GM08714 (cell line): ENCODE measurements at regions not wholly inside any gene's neighbourhood (a gene's known extent, or its start where the extent isn't known, plus 50 kb on each side); places are given as distances from the start of the nearest gene placed in this dataset.

Experiments used
- H3K4me3 ChIP-seq: fragments of 200-500 bp; sonication (Bioruptor generic); 2 replicates; pipeline ENCODE4 v1.5.1; 2014; ENCODE audit warnings: mild to moderate bottlenecking, low read length, inconsistent platforms
- ZNF274 ChIP-seq: IDR thresholded peaks from 2 replicates; pipeline ENCODE4 v1.6.1; 2012; ENCODE audit warnings: mild to moderate bottlenecking, low read depth, low read length

DNA sequence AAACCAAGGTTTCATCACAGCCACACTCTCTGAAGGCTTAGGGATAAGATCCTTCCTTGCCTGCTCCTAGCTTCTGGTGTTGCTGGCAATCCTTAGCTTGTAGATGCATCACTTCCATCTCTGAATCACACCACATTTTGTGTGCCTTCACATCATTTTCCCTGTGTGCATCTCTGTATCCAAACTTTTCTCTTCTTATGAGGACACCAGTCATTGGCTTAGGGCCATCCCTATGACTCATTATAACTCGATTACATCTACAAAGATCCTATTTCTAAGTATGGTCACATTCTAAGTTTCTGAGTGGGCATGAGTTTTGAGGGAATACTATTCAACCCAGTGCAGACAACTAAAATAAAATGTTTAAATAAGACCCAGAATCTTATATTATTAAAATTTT lies 121.7 kb downstream of the C7orf25 start:
- TF ChIP-seq ZNF274: no peak
- no peak overlapping the region for H3K4me3 ChIP-seq

DNA sequence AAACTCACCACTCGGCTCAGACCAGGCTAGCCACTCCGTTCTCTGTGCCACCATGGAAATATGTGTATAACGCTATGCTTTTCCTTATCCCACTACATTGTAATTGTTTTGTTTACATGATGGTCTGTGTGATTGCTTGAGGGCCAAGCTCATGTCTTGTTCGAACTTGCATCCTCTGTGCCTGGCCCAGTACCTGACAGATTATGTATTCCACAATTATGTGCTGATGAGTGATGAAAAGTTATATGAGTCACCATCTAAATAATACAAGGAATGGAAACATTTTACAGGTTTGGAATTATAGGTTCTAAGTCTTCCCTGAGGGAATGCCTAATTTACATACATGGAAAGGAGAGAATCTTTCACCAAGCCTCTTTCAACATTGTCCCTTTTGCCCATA lies 137.4 kb downstream of the C7orf25 start:
- no peak overlapping the region for H3K4me3 ChIP-seq
- TF ChIP-seq ZNF274: no peak

DNA sequence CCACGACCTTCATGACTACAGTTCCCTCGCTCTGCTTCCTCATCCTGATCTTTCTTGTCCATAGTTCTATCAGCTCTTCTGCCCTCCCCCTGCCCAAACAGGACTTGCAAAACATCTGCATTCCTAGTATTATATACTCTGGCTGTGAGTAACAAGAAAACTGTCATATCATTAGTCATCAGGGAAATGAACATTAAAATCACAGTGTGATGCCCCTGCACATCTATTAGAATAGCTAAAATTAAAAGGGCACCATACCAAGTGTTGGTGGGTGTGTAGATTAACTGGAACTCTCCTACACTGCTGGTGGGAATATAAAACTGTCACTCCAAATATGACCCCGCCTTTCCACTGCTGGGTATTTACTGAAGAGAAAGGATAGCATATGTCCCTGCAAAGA lies 141.8 kb downstream of the C7orf25 start:
- no peak for TF ChIP-seq ZNF274

DNA sequence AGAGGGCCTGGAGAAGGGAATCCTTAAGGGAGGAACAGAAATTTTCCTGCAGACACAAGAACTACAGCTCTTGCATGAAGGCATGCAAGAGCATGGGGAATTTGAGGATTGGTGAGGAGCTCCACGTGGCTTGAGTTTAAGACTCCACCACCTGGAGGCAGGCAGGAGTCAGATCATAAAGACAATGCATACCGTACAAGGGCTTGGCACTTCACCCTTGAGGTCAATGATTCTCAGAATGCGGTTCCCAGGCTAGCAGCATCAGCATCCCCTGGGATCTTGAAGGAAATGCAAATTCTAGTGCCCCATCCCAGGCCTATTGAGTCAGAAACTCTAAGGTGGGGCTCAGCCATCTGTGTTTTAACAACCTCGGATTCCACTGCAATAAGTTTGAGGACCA lies 143.8 kb downstream of the C7orf25 start:
- no peak overlapping the region for H3K4me3 ChIP-seq
- no peak for TF ChIP-seq ZNF274

More for the DNA sequence above, 141.8 kb downstream of the C7orf25 start:
- no peak overlapping the region for H3K4me3 ChIP-seq

DNA sequence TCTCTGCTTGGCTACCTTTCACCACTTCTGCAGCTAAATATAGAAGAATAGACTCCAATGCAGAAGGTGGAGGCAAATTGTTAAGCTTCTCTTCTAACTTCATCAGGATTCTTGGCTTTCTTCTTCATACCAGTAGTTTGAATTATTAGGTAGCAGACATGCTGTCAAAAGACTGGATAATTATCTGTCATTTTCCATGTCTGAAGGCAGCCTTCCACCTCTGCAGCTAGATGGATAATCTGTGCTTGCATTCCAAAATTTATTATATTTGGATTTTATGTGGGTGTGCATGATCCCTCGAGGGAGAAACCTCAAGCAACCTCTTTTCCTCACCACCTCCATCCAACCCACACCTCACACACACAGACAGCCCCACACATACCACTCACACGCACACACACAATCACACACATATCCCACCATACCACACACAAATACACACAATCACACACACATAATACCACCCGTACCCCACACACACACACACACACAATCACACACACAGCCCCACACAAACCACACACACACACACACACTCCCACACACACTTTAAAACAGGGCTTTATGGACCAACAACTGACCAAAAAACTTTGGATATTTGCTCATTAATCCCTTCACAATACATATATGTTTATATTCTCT lies 145.0 kb downstream of the C7orf25 start:
- TF ChIP-seq ZNF274: no peak
- H3K4me3 ChIP-seq: no peak overlapping the region

DNA sequence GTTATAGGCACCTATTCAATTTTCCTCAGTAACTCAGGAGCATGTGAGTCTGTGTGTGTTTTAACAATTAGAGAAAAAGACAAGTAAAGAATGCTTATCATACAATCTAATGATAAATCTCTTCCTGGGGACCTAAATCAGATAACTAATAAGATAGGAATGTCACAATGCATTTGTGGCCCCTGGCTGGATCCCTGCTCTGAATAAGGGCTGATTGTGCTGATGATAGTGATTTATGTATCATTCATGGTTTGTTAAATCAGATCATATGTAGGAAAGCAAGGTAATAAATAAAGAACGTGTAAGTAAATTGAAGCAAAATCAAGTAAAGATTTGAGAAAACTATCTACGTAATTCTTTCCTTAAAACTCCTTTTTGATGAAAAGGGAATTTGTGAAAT lies 145.9 kb downstream of the C7orf25 start:
- H3K4me3 ChIP-seq: no peak overlapping the region
- no peak for TF ChIP-seq ZNF274

DNA sequence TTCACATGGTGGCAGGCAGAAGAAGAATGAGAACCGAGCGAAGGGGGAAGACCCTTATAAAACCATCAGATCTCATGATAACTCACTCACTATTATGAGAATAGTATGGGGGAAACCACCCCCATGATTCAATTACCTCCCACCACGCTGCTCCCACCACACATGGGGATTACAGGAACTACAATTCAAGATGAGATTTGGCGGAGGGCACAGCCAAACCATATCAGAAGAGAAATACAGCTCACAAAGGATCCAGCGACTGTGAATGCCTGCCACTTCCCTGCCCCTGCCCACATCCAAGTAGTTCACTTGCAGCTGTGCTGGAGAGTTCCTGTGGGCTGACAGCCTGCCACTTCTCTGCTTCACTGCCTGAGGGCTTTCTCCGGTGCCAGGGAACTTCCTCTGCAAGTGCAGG lies 148.7 kb downstream of the C7orf25 start:
- H3K4me3 ChIP-seq: no peak overlapping the region
- TF ChIP-seq ZNF274: no peak

DNA sequence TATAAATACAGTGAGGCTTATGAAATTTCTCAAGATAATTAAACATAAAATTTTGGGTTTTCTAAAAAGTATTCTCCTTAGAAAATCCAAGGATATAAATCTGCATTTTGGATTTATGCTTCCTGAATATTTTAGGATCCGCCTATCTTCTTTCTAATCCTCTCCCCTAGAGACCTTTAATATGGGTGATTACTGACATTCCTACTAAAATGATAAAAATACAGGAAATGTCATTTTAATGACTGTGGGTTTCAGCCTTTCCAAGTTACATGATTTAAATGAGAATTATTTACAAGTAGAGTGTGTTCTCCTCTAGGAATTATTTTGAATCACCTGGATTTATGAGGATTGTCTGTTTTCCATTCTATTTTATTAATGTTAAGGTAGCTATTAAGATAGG lies 150.4 kb downstream of the C7orf25 start:
- TF ChIP-seq ZNF274: no peak
- no peak overlapping the region for H3K4me3 ChIP-seq

DNA sequence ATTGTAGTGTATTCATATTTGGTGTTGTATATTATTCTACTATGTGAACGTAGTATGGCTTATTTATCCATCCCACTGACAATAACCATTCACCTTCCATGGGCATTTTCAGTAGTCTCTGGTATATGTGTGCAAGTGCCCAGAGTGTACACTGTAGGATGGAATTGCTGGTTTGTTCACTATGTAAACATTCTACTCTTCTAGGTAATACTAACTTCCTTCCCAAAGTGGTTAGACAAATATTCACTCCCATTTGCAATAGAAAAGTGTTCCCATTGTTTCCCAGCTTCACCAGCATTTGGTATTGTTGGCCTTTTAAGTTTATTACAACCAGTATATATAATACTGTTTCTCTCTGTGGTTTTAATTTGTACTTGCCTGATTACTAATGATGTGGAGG lies 153.7 kb downstream of the C7orf25 start:
- no peak overlapping the region for H3K4me3 ChIP-seq
- TF ChIP-seq ZNF274: no peak

DNA sequence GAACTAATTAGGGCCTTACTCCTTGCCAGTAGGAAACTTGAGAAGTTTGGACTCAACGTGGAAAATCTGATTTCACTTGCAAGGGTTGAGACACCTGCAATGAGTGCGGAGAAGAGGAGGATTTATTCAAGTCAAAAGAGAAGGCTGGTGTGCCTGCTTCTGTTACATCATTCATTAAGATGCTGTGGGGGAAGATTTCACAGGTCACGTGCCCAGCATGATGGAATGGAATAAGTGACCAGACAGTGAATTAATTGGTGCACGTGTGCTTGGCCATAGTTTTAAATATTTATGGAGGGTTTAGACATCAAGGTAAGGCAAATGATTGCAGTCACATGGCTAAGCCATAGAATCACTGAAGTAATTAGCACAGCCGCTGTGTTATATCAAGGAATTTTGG lies 155.0 kb downstream of the C7orf25 start:
- no peak for TF ChIP-seq ZNF274
- no peak overlapping the region for H3K4me3 ChIP-seq

DNA sequence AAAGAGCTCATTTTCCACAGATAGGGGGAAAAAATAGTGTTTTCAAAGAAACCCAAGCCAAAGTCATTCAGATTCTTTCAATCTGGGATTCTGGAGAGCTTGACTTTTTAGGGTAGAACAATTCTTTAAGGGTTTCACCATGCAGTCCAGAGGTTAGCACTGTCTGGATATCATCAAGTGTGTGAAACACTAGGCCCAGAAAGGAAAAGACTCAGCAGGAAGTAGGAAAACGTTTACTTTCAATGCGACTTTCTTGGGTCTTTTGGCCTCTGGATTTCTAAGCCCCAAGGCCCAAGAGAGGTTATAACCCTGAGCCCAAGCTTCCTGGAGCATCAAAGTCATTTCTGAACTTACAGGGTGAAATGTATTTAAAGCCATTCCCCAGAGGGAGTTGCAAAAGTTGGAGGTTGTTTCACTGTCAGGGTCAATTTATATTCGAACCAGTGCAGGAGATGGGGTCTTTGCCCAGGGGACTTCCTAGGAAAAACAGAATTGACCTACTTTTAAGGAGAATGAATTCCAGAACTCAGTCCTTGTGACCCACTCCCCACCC lies 158.0 kb downstream of the C7orf25 start:
- no peak for TF ChIP-seq ZNF274
- H3K4me3 ChIP-seq: no peak overlapping the region

DNA sequence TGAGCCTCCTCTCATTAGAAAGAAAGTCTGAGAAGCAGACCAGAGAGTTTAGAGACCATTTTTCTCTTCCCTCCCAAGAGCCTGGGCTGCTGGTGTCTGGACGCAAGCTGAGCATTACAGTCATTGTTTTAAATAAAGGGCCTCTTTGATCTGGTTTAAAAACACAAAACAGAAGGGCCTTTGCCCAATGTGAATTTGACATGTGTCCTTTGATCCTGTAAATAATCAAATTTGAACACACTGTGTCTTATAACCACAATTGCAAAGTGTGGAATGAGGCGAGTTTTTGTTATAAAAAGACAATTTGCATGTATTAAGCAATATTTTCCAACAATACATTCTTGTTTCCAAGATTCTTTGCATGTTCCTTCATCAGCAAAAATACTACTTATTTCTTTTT lies 158.5 kb downstream of the C7orf25 start:
- no peak overlapping the region for H3K4me3 ChIP-seq
- TF ChIP-seq ZNF274: no peak

DNA sequence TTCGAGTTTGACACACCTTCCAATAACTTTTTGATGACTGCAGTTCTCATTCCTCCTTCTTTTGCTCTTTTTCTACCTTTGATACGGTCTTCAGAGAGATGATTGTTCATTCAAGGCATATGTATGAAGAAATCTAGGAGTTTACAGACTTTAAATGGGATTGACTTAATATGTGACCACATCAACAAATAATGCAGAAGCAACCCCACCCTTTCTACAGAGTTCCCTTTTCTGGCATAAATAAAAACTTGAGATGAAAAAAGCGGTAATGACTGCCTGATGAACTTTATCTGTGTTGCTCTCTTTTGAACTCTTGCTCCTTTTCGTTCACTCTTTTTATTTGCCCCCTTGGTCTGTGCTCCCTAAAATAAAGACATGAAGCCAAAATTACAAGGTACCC lies 161.7 kb downstream of the C7orf25 start:
- no peak overlapping the region for H3K4me3 ChIP-seq
- TF ChIP-seq ZNF274: no peak

DNA sequence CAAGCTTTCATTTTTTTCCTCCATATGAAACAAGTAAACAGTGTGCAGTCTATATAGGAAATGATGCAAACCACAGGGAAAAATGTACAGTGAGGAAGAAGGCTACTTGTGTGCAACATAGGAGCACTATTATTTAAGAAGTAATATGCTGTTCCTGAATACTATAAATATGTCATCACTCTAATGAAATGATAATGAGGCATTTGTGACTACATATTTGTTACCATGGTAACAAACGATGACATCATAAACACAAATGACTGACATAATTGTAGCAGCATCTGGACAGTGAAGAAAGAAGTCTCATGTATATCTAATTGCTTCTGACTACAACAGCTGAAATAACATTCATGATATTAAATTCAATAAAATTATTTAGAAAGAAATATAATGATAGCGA lies 164.8 kb downstream of the C7orf25 start:
- no peak overlapping the region for H3K4me3 ChIP-seq
- TF ChIP-seq ZNF274: no peak

DNA sequence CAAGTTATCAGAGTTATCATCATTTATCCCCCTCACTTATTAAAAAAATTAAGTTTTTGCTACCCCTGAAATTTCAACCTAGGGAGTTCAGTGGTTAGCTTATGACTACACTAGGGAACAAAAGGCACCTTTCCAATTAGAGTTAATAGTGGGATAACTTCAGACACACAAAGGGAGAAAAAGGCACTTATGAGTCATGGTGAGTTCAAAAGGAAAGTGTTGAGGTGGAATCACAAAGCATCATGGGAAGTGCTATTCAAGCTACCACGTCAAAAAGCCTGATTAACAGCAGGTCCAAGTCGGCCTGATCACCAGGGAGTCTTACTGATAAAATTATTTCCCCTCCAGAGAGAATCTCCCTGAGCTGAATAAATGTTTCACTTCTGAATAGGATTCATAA lies 165.7 kb downstream of the C7orf25 start:
- TF ChIP-seq ZNF274: no peak
- no peak overlapping the region for H3K4me3 ChIP-seq

DNA sequence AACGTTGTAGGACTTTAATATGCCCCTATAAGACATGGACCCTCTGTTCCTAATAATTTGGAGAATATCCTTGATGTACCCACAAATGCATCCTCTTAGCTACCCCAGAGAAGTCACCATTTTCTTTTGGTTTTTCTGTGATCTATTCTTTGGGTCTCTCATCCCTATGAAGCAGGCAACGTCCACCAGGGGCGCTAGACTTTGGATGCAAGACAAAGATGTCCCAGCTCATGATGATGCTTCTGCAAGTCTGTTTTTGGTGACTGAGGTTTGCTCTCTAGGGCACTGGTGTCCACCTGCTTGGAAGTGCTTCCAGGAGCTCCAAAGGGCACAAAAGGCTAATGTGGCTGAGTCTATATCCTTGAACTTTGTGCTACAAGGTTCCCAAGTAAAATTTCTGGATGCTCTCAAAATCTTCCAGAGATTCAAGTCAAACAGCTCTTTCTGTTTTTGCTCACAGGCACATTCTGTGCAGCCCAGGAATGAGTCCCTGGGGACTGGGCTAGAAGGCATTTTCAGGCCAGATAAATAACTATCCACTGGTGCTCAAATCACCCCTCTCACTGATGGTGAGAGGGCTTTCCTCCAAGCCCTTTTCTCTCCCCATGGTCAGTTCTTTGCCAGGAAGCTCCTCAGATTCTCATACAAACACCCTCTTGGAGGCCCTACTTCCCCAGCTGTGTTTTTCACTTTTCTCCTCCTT lies 166.4 kb downstream of the C7orf25 start:
- no peak for TF ChIP-seq ZNF274
- H3K4me3 ChIP-seq: no peak overlapping the region

DNA sequence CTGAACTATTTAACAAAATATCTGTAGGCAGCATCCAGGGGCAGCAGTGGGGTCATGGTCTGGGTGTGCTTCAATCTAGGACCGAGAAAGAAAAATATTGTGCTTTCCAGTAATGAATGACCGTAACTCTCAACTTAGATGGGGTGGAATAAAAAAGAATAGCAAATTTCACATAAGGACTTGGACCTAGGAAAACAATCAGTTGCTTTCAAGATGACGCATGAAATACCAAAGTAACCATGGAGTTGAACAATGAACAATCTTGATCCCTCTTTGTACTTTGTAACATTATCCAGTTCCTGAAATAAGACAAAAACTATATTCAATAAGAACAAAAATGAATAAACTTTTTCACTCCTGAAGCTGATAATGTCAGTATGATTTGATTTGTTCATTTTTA lies 167.1 kb downstream of the C7orf25 start:
- TF ChIP-seq ZNF274: no peak
- no peak overlapping the region for H3K4me3 ChIP-seq
